ENCODE measurements at regions not wholly inside any gene's neighbourhood (a gene's known extent, or its start where the extent isn't known, plus 50 kb on each side); places are given as distances from the start of the nearest gene placed in this dataset.
"Not testable (repeated sequence)": the region's sequence is repeated elsewhere in the genome, so short reads cannot be mapped to it uniquely, and the experiment has no call there.

DNA sequence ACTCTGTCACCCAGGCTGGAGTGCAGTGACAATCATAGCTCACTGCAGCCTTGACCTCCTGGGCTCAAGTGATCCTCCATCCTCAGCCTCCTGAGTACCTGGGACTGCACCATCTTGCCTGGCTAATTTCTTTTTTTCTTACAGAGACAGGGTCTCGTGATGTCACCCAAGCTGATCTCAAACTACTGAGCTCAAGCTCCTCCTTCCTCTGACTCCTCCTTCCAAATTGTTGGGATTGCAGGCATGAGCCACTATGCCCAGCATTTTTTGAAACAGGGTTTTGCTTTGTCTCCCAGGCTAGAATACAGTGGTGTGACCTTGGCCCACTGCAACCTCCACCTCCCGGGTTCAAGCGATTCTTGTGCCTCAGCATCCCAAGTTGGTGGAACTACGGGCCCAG, 358.3 kb upstream of the MTNR1B start:
- no peaks in the 10 kb centered on the region for H3K36me3 ChIP-seq
- TF ChIP-seq, protein P1, sequence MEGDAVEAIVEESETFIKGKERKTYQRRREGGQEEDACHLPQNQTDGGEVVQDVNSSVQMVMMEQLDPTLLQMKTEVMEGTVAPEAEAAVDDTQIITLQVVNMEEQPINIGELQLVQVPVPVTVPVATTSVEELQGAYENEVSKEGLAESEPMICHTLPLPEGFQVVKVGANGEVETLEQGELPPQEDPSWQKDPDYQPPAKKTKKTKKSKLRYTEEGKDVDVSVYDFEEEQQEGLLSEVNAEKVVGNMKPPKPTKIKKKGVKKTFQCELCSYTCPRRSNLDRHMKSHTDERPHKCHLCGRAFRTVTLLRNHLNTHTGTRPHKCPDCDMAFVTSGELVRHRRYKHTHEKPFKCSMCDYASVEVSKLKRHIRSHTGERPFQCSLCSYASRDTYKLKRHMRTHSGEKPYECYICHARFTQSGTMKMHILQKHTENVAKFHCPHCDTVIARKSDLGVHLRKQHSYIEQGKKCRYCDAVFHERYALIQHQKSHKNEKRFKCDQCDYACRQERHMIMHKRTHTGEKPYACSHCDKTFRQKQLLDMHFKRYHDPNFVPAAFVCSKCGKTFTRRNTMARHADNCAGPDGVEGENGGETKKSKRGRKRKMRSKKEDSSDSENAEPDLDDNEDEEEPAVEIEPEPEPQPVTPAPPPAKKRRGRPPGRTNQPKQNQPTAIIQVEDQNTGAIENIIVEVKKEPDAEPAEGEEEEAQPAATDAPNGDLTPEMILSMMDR (IDR thresholded peaks at IDR 0.05): no peak
- no peaks in the 10 kb centered on the region for H3K9me3 ChIP-seq

DNA sequence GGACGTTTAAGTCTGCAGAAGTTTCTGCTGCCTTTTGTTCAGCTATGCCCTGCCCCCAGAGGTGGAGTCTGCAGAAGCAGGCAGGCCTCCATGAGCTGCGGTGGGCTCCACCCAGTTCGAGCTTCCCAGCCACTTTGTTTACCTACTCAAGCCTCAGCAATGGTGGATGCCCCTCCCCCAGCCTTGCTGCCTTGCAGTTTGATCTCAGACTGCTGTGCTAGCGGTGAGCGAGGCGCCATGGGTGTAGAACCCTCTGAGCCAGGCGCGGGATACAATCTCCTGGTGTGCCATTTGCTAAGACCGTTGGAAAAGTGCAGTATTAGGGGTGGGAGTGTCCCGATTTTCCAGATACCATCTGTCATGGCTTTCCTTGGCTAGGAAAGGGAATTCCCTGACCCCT, 351.4 kb upstream of the MTNR1B start:
- not testable (repeated sequence) for H3K27me3 ChIP-seq (replicated peaks; ENCODE audit: insufficient read depth); H3K4me1 ChIP-seq (ENCODE audit: control insufficient read depth in 1 of 2, low read depth in 2 of 2); ATAC-seq (ENCODE audit: insufficient number of reproducible peaks, low FRiP score, low read depth); H3K36me3 ChIP-seq; H3K9me3 ChIP-seq; DNase-seq (ENCODE audit: low spot score); H3K27ac ChIP-seq; H3K4me3 ChIP-seq

More for the DNA sequence above, 358.3 kb upstream of the MTNR1B start:
- no peaks in the 10 kb centered on the region for H3K4me1 ChIP-seq (ENCODE audit: control insufficient read depth in 1 of 2, low read depth in 2 of 2)
- DNase-seq (ENCODE audit: low spot score) (no peak), ATAC-seq (ENCODE audit: insufficient number of reproducible peaks, low FRiP score, low read depth) (no peak)
- no peak overlapping the region for H3K4me3 ChIP-seq
- no peaks in the 10 kb centered on the region for H3K27me3 ChIP-seq (replicated peaks; ENCODE audit: insufficient read depth)
- H3K27ac ChIP-seq: no peak overlapping the region

DNA sequence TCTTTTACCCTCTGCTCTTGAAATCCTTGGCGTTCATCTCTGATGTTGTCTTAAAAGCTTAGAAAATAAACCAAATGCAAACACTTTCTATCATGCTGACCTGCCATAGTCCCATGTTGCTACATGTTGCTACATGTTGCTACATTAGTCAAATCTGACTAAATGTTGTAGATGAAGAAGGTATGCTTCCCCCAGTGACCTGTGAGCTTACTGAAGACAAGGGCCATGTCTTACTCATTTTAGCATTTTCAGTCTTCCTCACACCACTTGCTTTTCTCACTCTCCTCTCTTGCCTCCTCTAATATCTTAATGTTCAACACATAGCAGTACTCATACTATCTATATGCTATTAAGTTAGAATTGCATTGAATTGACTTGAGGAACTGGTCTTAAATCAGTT, 346.4 kb upstream of the MTNR1B start:
- Histone ChIP-seq H3K4me1 (ENCODE audit: control insufficient read depth in 1 of 2, low read depth in 2 of 2) (no peaks in the 10 kb centered on the region), H3K27ac (no peak overlapping the region), H3K9me3 (no peaks in the 10 kb centered on the region), H3K27me3 (replicated peaks; ENCODE audit: insufficient read depth) (no peaks in the 10 kb centered on the region), H3K36me3 (no peaks in the 10 kb centered on the region), H3K4me3 (no peak overlapping the region)
- TF ChIP-seq, protein P1 (IDR thresholded peaks at IDR 0.05): no peak
- ATAC-seq (ENCODE audit: insufficient number of reproducible peaks, low FRiP score, low read depth) (no peak), DNase-seq (ENCODE audit: low spot score) (no peak)

DNA sequence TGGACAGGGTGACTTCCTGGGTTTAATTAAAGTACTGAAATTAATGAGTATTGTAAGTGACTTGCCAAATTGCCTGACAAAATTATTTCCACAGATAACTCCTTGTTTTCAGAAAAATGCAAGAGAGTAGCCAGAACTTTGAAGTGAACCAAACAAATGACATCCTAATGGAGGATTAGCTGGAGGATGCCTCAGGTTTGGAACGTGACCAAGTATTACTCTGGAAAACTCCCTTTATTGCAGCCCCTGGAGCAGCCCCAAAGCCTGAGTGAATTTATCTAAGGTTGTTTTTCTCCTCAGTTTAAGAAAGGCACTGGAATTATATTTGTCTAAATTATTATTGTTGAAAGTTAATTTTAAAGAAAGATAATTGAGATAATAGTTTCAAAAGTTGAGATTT, 343.6 kb upstream of the MTNR1B start:
- H3K36me3 ChIP-seq: no peaks in the 10 kb centered on the region
- TF ChIP-seq, protein P1 (IDR thresholded peaks at IDR 0.05): no peak
- no peak overlapping the region for H3K4me3 ChIP-seq
- no peak overlapping the region for H3K27ac ChIP-seq
- H3K27me3 ChIP-seq (replicated peaks; ENCODE audit: insufficient read depth): no peaks in the 10 kb centered on the region
- H3K4me1 ChIP-seq (ENCODE audit: control insufficient read depth in 1 of 2, low read depth in 2 of 2): no peaks in the 10 kb centered on the region
- DNase-seq (ENCODE audit: low spot score) (no peak), ATAC-seq (ENCODE audit: insufficient number of reproducible peaks, low FRiP score, low read depth) (no peak)
- no peaks in the 10 kb centered on the region for H3K9me3 ChIP-seq

DNA sequence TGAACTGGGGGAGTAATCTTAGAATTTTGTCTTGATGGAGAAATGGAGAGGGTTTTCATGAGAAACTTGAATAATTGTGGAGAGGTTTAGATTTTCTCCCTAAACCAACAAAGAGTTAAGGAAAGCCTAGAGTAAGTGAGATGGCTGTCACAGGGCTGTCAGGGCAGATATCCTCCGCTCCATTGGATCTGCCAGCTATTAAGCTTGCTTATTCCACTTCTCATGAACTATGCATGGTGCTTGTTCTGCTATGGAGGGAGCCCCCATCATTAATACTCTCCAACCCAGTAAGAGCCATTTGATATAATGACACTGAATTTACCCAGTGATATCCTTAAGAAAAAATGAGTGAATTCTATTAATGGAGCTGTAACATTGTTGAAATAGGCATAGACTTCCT, 342.8 kb upstream of the MTNR1B start:
- ATAC-seq (ENCODE audit: insufficient number of reproducible peaks, low FRiP score, low read depth): no peak
- H3K27me3 ChIP-seq (replicated peaks; ENCODE audit: insufficient read depth): no peaks in the 10 kb centered on the region
- no peaks in the 10 kb centered on the region for H3K9me3 ChIP-seq
- no peaks in the 10 kb centered on the region for H3K4me1 ChIP-seq (ENCODE audit: control insufficient read depth in 1 of 2, low read depth in 2 of 2)
- no peaks in the 10 kb centered on the region for H3K36me3 ChIP-seq
- no peak overlapping the region for H3K27ac ChIP-seq
- TF ChIP-seq, protein P1 (IDR thresholded peaks at IDR 0.05): no peak
- no peak for DNase-seq (ENCODE audit: low spot score)
- no peak overlapping the region for H3K4me3 ChIP-seq

DNA sequence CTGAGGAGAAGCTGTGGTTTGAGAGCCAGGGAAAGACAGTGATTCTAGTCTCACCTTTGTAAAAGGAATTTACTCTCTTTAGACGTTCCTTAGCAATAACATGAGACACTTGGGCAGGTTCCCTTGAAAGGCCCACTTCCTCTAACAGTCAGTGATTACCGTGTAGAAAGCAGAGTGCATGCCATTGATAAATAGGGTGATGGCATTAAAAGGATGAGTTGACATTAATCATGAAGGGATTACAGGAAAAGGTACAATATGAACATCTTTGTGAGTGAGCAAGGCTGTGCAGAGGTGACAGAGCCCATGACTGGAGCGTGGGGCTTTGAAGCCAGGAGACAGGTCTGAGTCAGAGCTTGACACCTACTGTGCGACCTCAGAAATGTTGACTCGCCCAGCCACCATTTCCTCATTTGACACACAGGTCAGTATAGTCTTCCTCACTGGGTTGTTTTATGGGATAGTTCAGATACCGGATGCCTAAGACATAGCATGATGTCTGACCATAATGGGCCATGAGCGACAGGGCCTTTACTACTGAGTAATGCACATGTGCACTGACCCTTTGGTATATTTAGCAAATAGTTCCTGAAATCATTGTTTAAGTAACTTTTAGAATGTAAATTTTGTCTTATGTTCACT, 341.7 kb upstream of the MTNR1B start:
- ATAC-seq (ENCODE audit: insufficient number of reproducible peaks, low FRiP score, low read depth) (no peak), DNase-seq (ENCODE audit: low spot score) (no peak)
- no peak overlapping the region for H3K27ac ChIP-seq
- no peaks in the 10 kb centered on the region for H3K4me1 ChIP-seq (ENCODE audit: control insufficient read depth in 1 of 2, low read depth in 2 of 2)
- no peaks in the 10 kb centered on the region for H3K27me3 ChIP-seq (replicated peaks; ENCODE audit: insufficient read depth)
- TF ChIP-seq, protein P1 (IDR thresholded peaks at IDR 0.05): no peak
- H3K9me3 ChIP-seq: no peaks in the 10 kb centered on the region
- no peak overlapping the region for H3K4me3 ChIP-seq
- no peaks in the 10 kb centered on the region for H3K36me3 ChIP-seq

Data from thoracic aorta (tissue), 2 donors.